GM18867 (cell line): ENCODE measurements at regions not wholly inside any gene's neighbourhood (a gene's known extent, or its start where the extent isn't known, plus 50 kb on each side); places are given as distances from the start of the nearest gene placed in this dataset.

ENCODE experiments used
- ATAC-seq: cut with Tn5 transposase; IDR thresholded peaks from one replicate; pipeline ENCODE4 v1.9.1; 2021; ENCODE audit warnings: mild to moderate bottlenecking, moderate library complexity; ENCODE audit not compliant: unreplicated experiment

DNA sequence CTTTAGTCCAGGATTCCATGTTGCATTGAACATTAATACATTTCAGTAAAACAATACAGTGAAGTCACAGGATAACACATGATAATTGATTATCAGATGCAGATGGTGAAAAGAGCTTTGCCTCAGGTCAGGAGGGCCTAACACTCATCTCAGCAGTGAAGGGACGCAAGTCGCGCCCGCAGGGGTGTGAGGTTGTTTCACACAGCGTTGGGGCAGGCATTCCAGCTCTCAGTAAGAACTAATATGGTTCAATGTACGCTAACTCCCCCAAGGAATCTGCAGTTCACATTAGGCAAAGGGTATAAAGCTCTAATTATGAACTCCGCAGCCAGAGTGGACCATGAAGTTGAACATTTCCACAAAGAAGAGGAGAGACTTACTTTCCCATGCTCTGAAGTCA lies 53.1 kb upstream of the ATL2 start:
- no peak for ATAC-seq

DNA sequence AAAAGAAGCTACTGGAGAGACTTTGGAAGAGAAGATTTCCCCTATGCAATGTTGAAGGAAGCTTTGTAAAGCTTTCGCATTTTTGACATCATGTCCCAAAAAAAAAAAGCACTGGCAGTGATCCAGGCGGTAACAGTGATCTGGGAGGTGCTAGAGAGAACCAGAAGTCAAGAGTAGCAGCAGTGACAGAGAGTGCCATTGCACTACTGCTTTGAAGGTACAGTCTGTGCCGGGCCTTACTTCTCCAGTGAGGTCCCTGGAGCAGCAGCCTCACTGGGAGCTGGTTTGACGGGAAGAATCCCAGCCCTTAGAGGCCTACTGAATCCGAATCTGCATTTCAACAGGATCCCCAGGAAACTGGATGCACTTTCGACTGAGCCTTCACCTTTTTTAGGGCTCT lies 50.9 kb upstream of the ATL2 start:
- ATAC-seq = no peak

DNA sequence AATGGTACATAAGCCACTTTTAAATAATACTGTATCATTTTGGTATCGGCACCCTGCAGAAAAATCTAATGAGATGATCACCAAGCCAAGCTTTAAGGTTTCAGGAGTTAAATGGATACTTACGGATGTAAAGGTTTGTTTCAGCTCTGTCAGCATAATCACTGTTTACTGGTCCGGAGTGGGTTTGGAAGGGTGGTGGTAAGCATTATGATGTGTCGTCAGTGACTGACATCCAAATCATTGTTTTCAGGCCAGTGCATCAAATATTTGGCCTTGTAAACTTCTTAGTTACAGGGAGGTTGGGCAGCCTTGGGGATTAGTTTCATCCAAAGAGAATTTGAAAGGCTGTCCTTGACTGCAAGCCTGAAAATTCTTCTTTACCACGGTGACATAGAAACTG lies 50.0 kb upstream of the ATL2 start:
- no peak for ATAC-seq
